ENCODE measurements at regions not wholly inside any gene's neighbourhood (a gene's known extent, or its start where the extent isn't known, plus 50 kb on each side); places are given as distances from the start of the nearest gene placed in this dataset.

GRCh38 chr5:148759101-148759500 lies 67.3 kb upstream of the ADRB2 start:
- Mint-ChIP-seq H3K4me1 (no peaks in the 10 kb centered on the region), H3K4me3 (no peak overlapping the region), H3K9me3 (peaks cover 4% of the 10 kb centered on the region), H3K27me3 (peaks cover 15% of the 10 kb centered on the region), H3K36me3 (ENCODE audit: low read depth) (no peaks in the 10 kb centered on the region), H3K27ac (no peak overlapping the region)
- ATAC-seq (replicated peaks), result no peak

GRCh38 chr5:148760945-148761638 lies 65.3 kb upstream of the ADRB2 start:
- Mint-ChIP-seq H3K27ac (no peak overlapping the region), H3K27me3 (peaks cover 14% of the 10 kb centered on the region), H3K4me1 (no peaks in the 10 kb centered on the region), H3K9me3 (no peaks in the 10 kb centered on the region), H3K4me3 (no peak overlapping the region), H3K36me3 (ENCODE audit: low read depth) (no peaks in the 10 kb centered on the region)
- peak; percentile 65 for ATAC-seq (replicated peaks)

DNA sequence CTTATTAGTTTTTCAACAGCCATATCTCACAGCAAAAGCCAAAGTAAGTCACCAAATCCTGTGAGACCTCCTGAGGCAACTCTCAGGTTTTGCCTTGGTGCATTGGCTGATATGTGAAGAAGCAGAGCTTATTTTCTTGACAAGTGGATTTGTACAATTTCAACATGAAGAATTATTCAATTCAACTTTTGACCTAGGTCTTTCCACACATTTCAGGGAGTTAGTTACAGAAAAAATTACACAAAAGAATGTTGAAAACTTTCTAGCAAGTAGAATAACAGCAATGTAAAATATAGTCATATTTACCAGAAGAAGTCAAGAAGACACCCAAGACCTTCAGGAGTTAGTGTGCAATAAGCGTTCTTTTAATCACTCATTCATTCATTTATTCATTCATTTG lies 62.4 kb upstream of the ADRB2 start:
- no peak overlapping the region for H3K4me3 Mint-ChIP-seq
- no peak overlapping the region for H3K27ac Mint-ChIP-seq
- H3K36me3 Mint-ChIP-seq (ENCODE audit: low read depth), result no peaks in the 10 kb centered on the region
- H3K4me1 Mint-ChIP-seq, result no peaks in the 10 kb centered on the region
- no peaks in the 10 kb centered on the region for H3K9me3 Mint-ChIP-seq
- H3K27me3 Mint-ChIP-seq, result peaks cover 30% of the 10 kb centered on the region
- ATAC-seq (replicated peaks), result no peak

DNA sequence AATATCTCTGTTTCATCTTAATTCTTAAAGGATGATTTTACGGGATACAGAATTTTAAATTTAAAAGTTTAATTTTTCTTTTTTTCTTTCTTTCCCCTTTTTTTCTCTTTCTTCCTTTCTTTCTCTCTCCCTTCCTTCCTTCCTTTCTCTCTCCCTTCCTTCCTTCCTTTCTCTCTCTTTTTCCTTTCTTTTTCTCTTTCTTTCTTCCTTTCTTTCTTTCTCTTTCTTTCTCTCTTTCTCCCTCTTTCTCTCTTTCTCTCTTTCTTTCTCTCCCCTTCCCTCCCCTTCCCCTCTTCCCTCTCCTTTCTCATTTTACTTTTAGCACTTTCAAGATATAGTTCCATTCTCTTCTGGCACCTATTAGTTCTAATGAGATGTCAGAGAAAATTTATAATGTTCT lies 61.4 kb upstream of the ADRB2 start:
- no peak for ATAC-seq (replicated peaks)
- no peak overlapping the region for H3K4me3 Mint-ChIP-seq
- H3K36me3 Mint-ChIP-seq (ENCODE audit: low read depth), result no peaks in the 10 kb centered on the region
- peaks cover 26% of the 10 kb centered on the region for H3K27me3 Mint-ChIP-seq
- no peaks in the 10 kb centered on the region for H3K9me3 Mint-ChIP-seq
- no peaks in the 10 kb centered on the region for H3K4me1 Mint-ChIP-seq
- no peak overlapping the region for H3K27ac Mint-ChIP-seq

DNA sequence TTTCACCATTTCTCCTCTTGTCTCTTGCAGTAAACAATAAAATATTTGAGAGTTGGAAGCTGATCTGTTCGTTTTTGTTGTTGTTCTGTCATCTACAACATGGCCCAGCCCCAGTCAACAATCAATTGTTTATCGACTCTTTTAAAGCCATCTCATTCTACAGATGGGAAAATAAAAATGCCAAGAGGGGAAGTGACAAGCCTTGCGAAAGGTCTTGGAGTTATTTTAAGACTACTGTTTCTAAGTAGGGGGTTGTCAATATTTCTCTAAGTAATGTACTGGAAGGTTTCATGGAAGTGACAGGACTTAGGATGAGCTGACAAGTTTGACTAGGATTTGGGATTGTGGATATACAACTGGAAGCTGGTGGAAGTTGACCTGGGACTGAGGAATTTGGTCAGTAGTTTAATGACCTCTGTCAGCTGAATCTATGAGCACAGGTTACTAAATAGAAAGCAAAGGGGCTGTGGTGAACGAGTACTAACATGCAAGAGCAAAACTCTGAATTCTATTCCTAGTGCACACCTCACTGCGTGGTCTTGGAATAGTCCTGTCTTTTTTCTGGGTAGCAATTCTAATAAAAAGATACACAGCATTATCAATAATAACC lies 57.5 kb upstream of the ADRB2 start:
- Mint-ChIP-seq H3K36me3 (ENCODE audit: low read depth) (no peaks in the 10 kb centered on the region), H3K4me3 (no peak overlapping the region), H3K4me1 (no peaks in the 10 kb centered on the region), H3K27me3 (peaks cover 39% of the 10 kb centered on the region), H3K27ac (no peak overlapping the region), H3K9me3 (no peaks in the 10 kb centered on the region)
- no peak for ATAC-seq (replicated peaks)

DNA sequence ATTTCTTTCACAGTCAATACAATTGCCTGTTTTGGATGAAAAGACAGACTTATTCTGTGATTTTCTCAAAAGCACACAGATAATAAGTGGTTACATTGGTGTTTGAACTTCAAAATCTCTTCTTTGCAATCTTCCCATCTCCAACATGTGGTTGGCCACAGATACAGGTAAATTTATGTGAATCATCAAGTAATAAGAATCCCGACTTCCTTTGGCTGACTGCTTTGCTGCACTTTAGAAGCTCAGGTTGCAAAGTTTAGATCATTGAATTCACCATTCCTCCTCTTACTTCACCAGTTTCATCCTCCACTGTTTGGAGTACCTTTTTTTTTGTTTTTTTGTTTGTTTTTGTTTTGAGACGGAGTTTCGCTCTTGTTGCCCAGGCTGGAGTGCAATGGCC lies 56.5 kb upstream of the ADRB2 start:
- no peak overlapping the region for H3K27ac Mint-ChIP-seq
- ATAC-seq (replicated peaks), result no peak
- no peaks in the 10 kb centered on the region for H3K9me3 Mint-ChIP-seq
- H3K4me3 Mint-ChIP-seq, result no peak overlapping the region
- H3K4me1 Mint-ChIP-seq, result no peaks in the 10 kb centered on the region
- H3K27me3 Mint-ChIP-seq, result peaks cover 39% of the 10 kb centered on the region
- H3K36me3 Mint-ChIP-seq (ENCODE audit: low read depth), result no peaks in the 10 kb centered on the region

DNA sequence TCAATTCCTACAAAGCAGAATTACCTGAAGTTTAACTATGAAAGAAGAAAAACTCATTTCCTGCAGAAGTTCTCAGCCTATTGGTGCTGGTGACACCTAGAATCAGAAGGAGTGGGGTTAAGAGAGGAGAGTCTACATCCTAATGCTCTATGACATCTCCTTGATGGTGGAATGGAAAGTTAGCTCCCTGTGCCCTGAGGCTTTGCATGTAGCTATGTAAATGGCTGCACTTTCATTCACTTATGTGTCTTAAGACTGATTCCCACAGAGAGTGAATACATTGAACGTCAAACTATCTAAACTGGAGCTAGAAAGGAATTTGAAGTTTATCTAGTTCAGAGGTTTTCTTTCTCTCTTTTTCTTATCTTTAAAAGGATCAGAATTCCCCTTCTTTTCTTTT lies 52.1 kb upstream of the ADRB2 start:
- H3K9me3 Mint-ChIP-seq, result no peaks in the 10 kb centered on the region
- H3K27ac Mint-ChIP-seq, result no peak overlapping the region
- H3K4me3 Mint-ChIP-seq, result no peak overlapping the region
- H3K4me1 Mint-ChIP-seq, result no peaks in the 10 kb centered on the region
- no peak for ATAC-seq (replicated peaks)
- H3K27me3 Mint-ChIP-seq, result peaks cover 21% of the 10 kb centered on the region
- H3K36me3 Mint-ChIP-seq (ENCODE audit: low read depth), result no peaks in the 10 kb centered on the region

GRCh38 chr5:148776261-148776660 lies 50.1 kb upstream of the ADRB2 start:
- no peak overlapping the region for H3K27ac Mint-ChIP-seq
- no peak overlapping the region for H3K4me3 Mint-ChIP-seq
- H3K27me3 Mint-ChIP-seq, result peaks cover 21% of the 10 kb centered on the region
- H3K4me1 Mint-ChIP-seq, result no peaks in the 10 kb centered on the region
- no peaks in the 10 kb centered on the region for H3K9me3 Mint-ChIP-seq
- H3K36me3 Mint-ChIP-seq (ENCODE audit: low read depth), result no peaks in the 10 kb centered on the region
- ATAC-seq (replicated peaks), result no peak

Data from activated T-helper 17 cell treated with anti-CD3 and anti-CD28 coated beads, Interleukin-2, amount 50 U/mL, for 72 hours (primary cell).